Retinal pigment epithelial cell (primary cell): ENCODE measurements at regions not wholly inside any gene's neighbourhood (a gene's known extent, or its start where the extent isn't known, plus 50 kb on each side); places are given as distances from the start of the nearest gene placed in this dataset.

Source experiments
- DNase-seq: peaks from one replicate; pipeline ENCODE4 v3.0.0-alpha.2; 2010; ENCODE audit warnings: low read depth
- H3K4me3 ChIP-seq: 2 replicates; pipeline ENCODE4 v1.5.1; 2011; ENCODE audit warnings: mild to moderate bottlenecking, low read length, control low read depth, moderate library complexity
- TF ChIP-seq, protein P1 (sequence below): conservative IDR thresholded peaks from 2 replicates; pipeline ENCODE4 v1.5.1; 2011; ENCODE audit warnings: low read depth, low read length, control low read depth, inconsistent platforms

- TF ChIP-seq, protein P1, sequence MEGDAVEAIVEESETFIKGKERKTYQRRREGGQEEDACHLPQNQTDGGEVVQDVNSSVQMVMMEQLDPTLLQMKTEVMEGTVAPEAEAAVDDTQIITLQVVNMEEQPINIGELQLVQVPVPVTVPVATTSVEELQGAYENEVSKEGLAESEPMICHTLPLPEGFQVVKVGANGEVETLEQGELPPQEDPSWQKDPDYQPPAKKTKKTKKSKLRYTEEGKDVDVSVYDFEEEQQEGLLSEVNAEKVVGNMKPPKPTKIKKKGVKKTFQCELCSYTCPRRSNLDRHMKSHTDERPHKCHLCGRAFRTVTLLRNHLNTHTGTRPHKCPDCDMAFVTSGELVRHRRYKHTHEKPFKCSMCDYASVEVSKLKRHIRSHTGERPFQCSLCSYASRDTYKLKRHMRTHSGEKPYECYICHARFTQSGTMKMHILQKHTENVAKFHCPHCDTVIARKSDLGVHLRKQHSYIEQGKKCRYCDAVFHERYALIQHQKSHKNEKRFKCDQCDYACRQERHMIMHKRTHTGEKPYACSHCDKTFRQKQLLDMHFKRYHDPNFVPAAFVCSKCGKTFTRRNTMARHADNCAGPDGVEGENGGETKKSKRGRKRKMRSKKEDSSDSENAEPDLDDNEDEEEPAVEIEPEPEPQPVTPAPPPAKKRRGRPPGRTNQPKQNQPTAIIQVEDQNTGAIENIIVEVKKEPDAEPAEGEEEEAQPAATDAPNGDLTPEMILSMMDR, result no peak
These were observed 75.2 kb upstream of the KIRREL3 start for GRCh38 chr11:127075758-127076157.

GRCh38 chr11:127074151-127074761 is 73.7 kb upstream of the KIRREL3 start:
- no peak overlapping the region for H3K4me3 ChIP-seq
- DNase-seq, result peak; percentile 0
- TF ChIP-seq, protein P1, result peak; percentile 12

More at GRCh38 chr11:127075758-127076157, 75.2 kb upstream of the KIRREL3 start:
- H3K4me3 ChIP-seq, result no peak overlapping the region
- DNase-seq, result no peak

DNA sequence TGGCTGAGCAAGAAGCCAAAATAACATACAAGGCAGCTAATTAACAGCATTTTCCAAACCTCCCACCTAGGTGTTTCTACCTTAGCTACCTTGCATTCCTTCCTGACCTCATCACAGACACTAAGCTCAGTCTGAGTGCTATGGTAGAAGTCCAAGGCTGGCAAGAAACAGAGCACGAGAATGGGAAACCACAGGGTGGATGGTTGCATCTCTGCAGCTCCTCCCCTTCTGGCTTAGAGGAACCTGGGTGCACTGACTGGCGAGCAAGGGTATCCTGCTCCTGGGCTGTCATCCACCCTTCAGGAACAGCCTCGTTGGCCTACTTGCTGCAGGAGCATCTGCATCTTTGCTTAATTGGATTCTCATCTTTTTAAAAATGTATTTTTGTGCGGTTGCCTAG is 73.1 kb upstream of the KIRREL3 start:
- H3K4me3 ChIP-seq, result no peak overlapping the region
- no peak for DNase-seq
- TF ChIP-seq, protein P1, result no peak

- TF ChIP-seq, protein P1, result no peak
- H3K4me3 ChIP-seq, result no peak overlapping the region
- no peak for DNase-seq
These were observed 71.0 kb upstream of the KIRREL3 start for GRCh38 chr11:127071606-127072005.

DNA sequence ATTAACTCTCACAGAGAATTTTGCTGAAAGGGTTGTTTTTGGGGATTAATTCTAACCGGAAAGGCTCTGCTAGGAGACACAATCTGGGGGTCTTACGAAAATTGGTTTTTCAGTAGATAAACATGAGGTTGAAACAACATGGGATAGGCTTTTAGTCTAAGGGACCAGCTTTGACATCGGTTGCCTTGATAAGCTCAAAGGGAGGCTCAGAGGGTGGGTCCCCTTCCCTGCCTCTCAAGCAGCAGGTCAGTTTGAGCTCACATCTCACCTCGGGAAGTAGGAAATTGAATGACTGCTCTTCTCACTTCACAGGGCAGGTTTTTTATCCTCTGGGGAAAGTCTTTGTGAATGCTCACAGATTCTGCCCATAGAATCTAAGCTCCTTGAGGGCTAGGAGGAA is 70.2 kb upstream of the KIRREL3 start:
- TF ChIP-seq, protein P1, result no peak
- no peak overlapping the region for H3K4me3 ChIP-seq
- DNase-seq, result no peak

DNA sequence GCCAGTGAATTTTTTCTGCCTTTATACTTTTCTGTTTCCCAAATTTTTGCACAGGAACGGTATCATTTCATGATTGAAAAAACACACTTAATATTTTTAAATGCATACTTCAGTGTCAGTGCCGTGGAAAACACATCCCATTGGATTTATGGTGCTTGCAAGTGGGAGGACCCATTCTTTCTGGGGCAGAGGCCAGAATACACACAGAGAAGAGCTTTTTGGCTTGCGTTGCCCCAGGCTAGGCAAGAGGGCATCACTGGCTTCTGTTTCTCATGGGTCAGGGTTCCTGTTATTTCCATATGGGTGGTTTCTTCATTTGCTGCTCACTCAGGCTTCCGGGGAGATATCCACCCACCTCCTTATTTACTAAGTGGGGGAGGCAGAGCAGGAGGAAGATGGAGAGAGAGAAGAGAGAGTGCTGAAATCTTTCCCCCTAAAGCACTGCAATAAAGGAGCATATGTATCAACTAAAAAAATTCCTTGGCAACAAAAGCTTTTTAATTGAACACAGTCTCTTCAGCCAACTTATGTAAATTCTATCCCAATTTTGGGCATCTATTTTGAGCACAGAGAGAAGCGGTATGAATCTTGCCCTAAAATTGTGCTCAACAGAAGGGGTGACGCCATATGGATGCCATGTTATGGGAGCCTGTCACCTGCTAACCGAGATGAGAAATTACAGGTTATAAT is 66.0 kb upstream of the KIRREL3 start:
- no peak overlapping the region for H3K4me3 ChIP-seq
- TF ChIP-seq, protein P1, result no peak
- DNase-seq, result no peak

DNA sequence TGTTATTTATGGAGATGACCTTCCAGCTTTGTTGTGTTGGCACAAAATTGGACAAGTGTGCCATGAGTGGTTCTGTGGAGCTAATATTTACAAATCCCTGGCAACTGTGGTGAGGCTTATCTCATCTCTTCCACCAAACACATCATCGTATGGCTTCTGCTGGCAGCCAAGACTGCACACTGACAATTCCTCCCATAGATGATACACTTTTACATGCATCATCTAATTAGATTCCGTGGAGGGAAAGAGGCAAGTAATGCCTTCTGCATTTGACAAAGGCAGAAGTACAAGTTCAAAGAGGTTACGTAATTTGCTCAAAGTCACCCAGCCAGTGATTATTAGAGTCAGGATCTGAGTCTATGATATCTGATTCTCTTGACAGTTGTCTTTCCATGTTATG is 62.7 kb upstream of the KIRREL3 start:
- H3K4me3 ChIP-seq, result no peak overlapping the region
- TF ChIP-seq, protein P1, result no peak
- no peak for DNase-seq
